KOPT-K1 (cell line): ENCODE measurements at regions not wholly inside any gene's neighbourhood (a gene's known extent, or its start where the extent isn't known, plus 50 kb on each side); places are given as distances from the start of the nearest gene placed in this dataset.

ENCODE experiments used
- H3K27ac ChIP-seq: fragments of 200-600 bp; sonication (generic); 2 replicates; pipeline ENCODE4 v1.5.1; 2016; ENCODE audit warnings: antibody characterized with exemption, mild to moderate bottlenecking, low read depth, low read length; ENCODE audit not compliant: poor library complexity, severe bottlenecking
- H3K36me3 ChIP-seq: fragments of 200-600 bp; sonication (generic); 2 replicates; pipeline ENCODE4 v1.5.1; 2017; ENCODE audit warnings: antibody characterized with exemption, mild to moderate bottlenecking, low read length, moderate library complexity; ENCODE audit not compliant: insufficient read depth
- H3K9me3 ChIP-seq: fragments of 200-600 bp; sonication (generic); 2 replicates; pipeline ENCODE4 v1.5.1; 2017; ENCODE audit warnings: antibody characterized with exemption, low read length, mild to moderate bottlenecking; ENCODE audit not compliant: insufficient read depth, poor library complexity, severe bottlenecking

- H3K9me3 ChIP-seq: no peaks in the 10 kb centered on the region
- no peak overlapping the region for H3K27ac ChIP-seq
- H3K36me3 ChIP-seq: no peaks in the 10 kb centered on the region
These were observed 57.1 kb upstream of the ATG10 start for GRCh38 chr5:81914696-81915095.

- H3K9me3 ChIP-seq: no peaks in the 10 kb centered on the region
- no peak overlapping the region for H3K27ac ChIP-seq
- H3K36me3 ChIP-seq: no peaks in the 10 kb centered on the region
These were observed 58.9 kb upstream of the ATG10 start for GRCh38 chr5:81912933-81913332.

- H3K36me3 ChIP-seq: no peaks in the 10 kb centered on the region
- H3K9me3 ChIP-seq: no peaks in the 10 kb centered on the region
- no peak overlapping the region for H3K27ac ChIP-seq
These were observed 62.1 kb upstream of the ATG10 start for GRCh38 chr5:81909677-81910076.

GRCh38 chr5:81908771-81909170, 63.1 kb upstream of the ATG10 start:
- no peaks in the 10 kb centered on the region for H3K9me3 ChIP-seq
- H3K27ac ChIP-seq: no peak overlapping the region
- no peaks in the 10 kb centered on the region for H3K36me3 ChIP-seq

- Histone ChIP-seq H3K27ac (no peak overlapping the region), H3K9me3 (no peaks in the 10 kb centered on the region), H3K36me3 (no peaks in the 10 kb centered on the region)
These were observed 63.8 kb upstream of the ATG10 start for GRCh38 chr5:81908044-81908443.

- Histone ChIP-seq H3K27ac (no peak overlapping the region), H3K9me3 (no peaks in the 10 kb centered on the region), H3K36me3 (no peaks in the 10 kb centered on the region)
These were observed 64.7 kb upstream of the ATG10 start for GRCh38 chr5:81907012-81907635.

- Histone ChIP-seq H3K36me3 (no peaks in the 10 kb centered on the region), H3K9me3 (peaks cover 10% of the 10 kb centered on the region), H3K27ac (no peak overlapping the region)
These were observed 65.7 kb upstream of the ATG10 start for GRCh38 chr5:81906086-81906485.

- Histone ChIP-seq H3K36me3 (no peaks in the 10 kb centered on the region), H3K27ac (no peak overlapping the region), H3K9me3 (peaks cover 16% of the 10 kb centered on the region)
These were observed 67.0 kb upstream of the ATG10 start for GRCh38 chr5:81904861-81905260.

- Histone ChIP-seq H3K9me3 (peaks cover 16% of the 10 kb centered on the region), H3K36me3 (no peaks in the 10 kb centered on the region), H3K27ac (no peak overlapping the region)
These were observed 67.7 kb upstream of the ATG10 start for GRCh38 chr5:81904166-81904565.

GRCh38 chr5:81901586-81901985, 70.2 kb upstream of the ATG10 start:
- Histone ChIP-seq H3K9me3 (peaks cover 16% of the 10 kb centered on the region), H3K36me3 (no peaks in the 10 kb centered on the region), H3K27ac (no peak overlapping the region)

- no peak overlapping the region for H3K27ac ChIP-seq
- H3K36me3 ChIP-seq: no peaks in the 10 kb centered on the region
- peaks cover 16% of the 10 kb centered on the region for H3K9me3 ChIP-seq
These were observed 72.7 kb upstream of the ATG10 start for GRCh38 chr5:81899123-81899522.

- peaks cover 16% of the 10 kb centered on the region for H3K9me3 ChIP-seq
- no peak overlapping the region for H3K27ac ChIP-seq
- no peaks in the 10 kb centered on the region for H3K36me3 ChIP-seq
These were observed 73.4 kb upstream of the ATG10 start for GRCh38 chr5:81898403-81898802.

- Histone ChIP-seq H3K9me3 (peaks cover 18% of the 10 kb centered on the region), H3K36me3 (no peaks in the 10 kb centered on the region), H3K27ac (no peak overlapping the region)
These were observed 75.1 kb upstream of the ATG10 start for GRCh38 chr5:81896764-81897163.

GRCh38 chr5:81895307-81895706, 76.5 kb upstream of the ATG10 start:
- no peaks in the 10 kb centered on the region for H3K36me3 ChIP-seq
- no peak overlapping the region for H3K27ac ChIP-seq
- H3K9me3 ChIP-seq: peaks cover 19% of the 10 kb centered on the region

- Histone ChIP-seq H3K36me3 (no peaks in the 10 kb centered on the region), H3K27ac (no peak overlapping the region)
These were observed 77.9 kb upstream of the ATG10 start for GRCh38 chr5:81893961-81894360.

GRCh38 chr5:81884871-81885270, 87.0 kb upstream of the ATG10 start:
- peaks cover 6% of the 10 kb centered on the region for H3K9me3 ChIP-seq
- no peaks in the 10 kb centered on the region for H3K36me3 ChIP-seq
- H3K27ac ChIP-seq: no peak overlapping the region

More at GRCh38 chr5:81893961-81894360, 77.9 kb upstream of the ATG10 start:
- H3K9me3 ChIP-seq: peaks cover 27% of the 10 kb centered on the region
